HEK293T (cell line): ENCODE measurements at regions not wholly inside any gene's neighbourhood (a gene's known extent, or its start where the extent isn't known, plus 50 kb on each side); places are given as distances from the start of the nearest gene placed in this dataset.

ENCODE experiments used
- ARNT ChIP-seq: fragments of 450-650 bp; IDR thresholded peaks from 2 replicates; pipeline ENCODE4 v1.6.1; 2017; ENCODE audit warnings: mild to moderate bottlenecking
- BHLHE40 ChIP-seq: fragments of 450-650 bp; IDR thresholded peaks from 2 replicates; pipeline ENCODE4 v1.6.1; 2016; ENCODE audit warnings: mild to moderate bottlenecking, moderate library complexity, borderline replicate concordance
- ELF4 ChIP-seq: fragments of 450-650 bp; IDR thresholded peaks from 2 replicates; pipeline ENCODE4 v1.6.1; 2017; ENCODE audit warnings: antibody characterized with exemption
- FOXA1 ChIP-seq: fragments of 450-650 bp; IDR thresholded peaks from 2 replicates; pipeline ENCODE4 v1.6.1; 2016; ENCODE audit warnings: mild to moderate bottlenecking
- FOXK2 ChIP-seq: fragments of 450-650 bp; IDR thresholded peaks from 2 replicates; pipeline ENCODE4 v1.6.1; 2016; ENCODE audit warnings: mild to moderate bottlenecking
- FOXM1 ChIP-seq: fragments of 450-650 bp; IDR thresholded peaks from 2 replicates; pipeline ENCODE4 v1.6.1; 2017; ENCODE audit warnings: mild to moderate bottlenecking, borderline replicate concordance
- HDGF ChIP-seq: fragments of 450-650 bp; IDR thresholded peaks from 2 replicates; pipeline ENCODE4 v1.6.1; 2017; ENCODE audit warnings: antibody characterized with exemption, borderline replicate concordance
- L3MBTL2 ChIP-seq: fragments of 450-650 bp; conservative IDR thresholded peaks from 2 replicates; pipeline ENCODE4 v1.6.1; 2016; ENCODE audit warnings: mild to moderate bottlenecking
- LEF1 ChIP-seq: fragments of 450-650 bp; IDR thresholded peaks from 2 replicates; pipeline ENCODE4 v1.6.1; 2017; ENCODE audit warnings: mild to moderate bottlenecking, borderline replicate concordance
- SP1 ChIP-seq: fragments of 450-650 bp; IDR thresholded peaks from 2 replicates; pipeline ENCODE4 v1.6.1; 2017
- SUZ12 ChIP-seq: fragments of 450-650 bp; IDR thresholded peaks from 2 replicates; pipeline ENCODE4 v1.6.1; 2016; ENCODE audit warnings: mild to moderate bottlenecking
- TARDBP ChIP-seq: fragments of 450-650 bp; IDR thresholded peaks from 2 replicates; pipeline ENCODE4 v1.6.1; 2016
- ZNF384 ChIP-seq: fragments of 450-650 bp; IDR thresholded peaks from 2 replicates; pipeline ENCODE4 v1.6.1; 2016
- TF ChIP-seq, protein P1 (sequence below): fragments of 450-650 bp; IDR thresholded peaks from 2 replicates; pipeline ENCODE4 v1.6.1; 2016

DNA sequence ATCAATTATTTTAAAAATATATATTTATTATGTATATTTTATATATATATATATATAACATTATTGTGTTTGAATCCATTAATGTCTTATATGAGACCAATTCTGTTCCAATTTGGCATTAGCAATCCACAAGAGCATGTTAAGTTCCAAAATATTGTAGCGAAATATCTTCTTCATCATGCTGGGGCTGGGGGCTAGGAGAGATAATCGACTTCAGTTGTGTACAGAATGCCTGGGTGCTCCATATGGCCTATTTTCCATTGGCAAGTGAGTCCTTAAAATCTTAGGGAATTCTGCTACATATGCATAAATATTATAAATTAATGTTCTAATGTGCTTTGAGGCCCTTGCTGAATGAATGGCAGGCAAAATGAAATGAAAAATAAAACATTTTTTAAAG lies 117.7 kb downstream of the PCDH7 start:
- TF ChIP-seq SP1, result no peak
- TF ChIP-seq, protein P1, sequence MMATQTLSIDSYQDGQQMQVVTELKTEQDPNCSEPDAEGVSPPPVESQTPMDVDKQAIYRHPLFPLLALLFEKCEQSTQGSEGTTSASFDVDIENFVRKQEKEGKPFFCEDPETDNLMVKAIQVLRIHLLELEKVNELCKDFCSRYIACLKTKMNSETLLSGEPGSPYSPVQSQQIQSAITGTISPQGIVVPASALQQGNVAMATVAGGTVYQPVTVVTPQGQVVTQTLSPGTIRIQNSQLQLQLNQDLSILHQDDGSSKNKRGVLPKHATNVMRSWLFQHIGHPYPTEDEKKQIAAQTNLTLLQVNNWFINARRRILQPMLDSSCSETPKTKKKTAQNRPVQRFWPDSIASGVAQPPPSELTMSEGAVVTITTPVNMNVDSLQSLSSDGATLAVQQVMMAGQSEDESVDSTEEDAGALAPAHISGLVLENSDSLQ, result no peak
- TF ChIP-seq SUZ12, result no peak
- no peak for TF ChIP-seq L3MBTL2
- TF ChIP-seq HDGF, result no peak
- no peak for TF ChIP-seq LEF1
- no peak for TF ChIP-seq ARNT
- TF ChIP-seq FOXA1, result no peak
- no peak for TF ChIP-seq ZNF384
- no peak for TF ChIP-seq BHLHE40
- no peak for TF ChIP-seq FOXM1
- no peak for TF ChIP-seq FOXK2
- TF ChIP-seq ELF4, result no peak
- no peak for TF ChIP-seq TARDBP
